Stomach (tissue), 4 donors: ENCODE measurements at regions not wholly inside any gene's neighbourhood (a gene's known extent, or its start where the extent isn't known, plus 50 kb on each side); places are given as distances from the start of the nearest gene placed in this dataset.

Experiments used
- POLR2A ChIP-seq, 4 donors: fragments of 450-650 bp; IDR thresholded peaks; one replicate each; pipeline ENCODE4 v1.6.1; 2016; ENCODE audit warnings: antibody characterized with exemption in 4 of 4, control low read depth in 2 of 4, mild to moderate bottlenecking in 1 of 4, moderate library complexity in 1 of 4
- TF ChIP-seq, protein P1 (sequence below), 7 experiments: fragments of 450-650 bp in 4 of 7; fragments of 200-600 bp in 3 of 7; sonication (generic) in 3 of 7; IDR thresholded peaks; one replicate each; pipeline ENCODE4 v1.5.1; 2016 to 2019; ENCODE audit warnings: antibody characterized with exemption in 7 of 7, control low read depth in 2 of 7, mild to moderate bottlenecking in 1 of 7

- TF ChIP-seq POLR2A (IDR thresholded peaks at IDR 0.05) = no peak
- TF ChIP-seq, protein P1, sequence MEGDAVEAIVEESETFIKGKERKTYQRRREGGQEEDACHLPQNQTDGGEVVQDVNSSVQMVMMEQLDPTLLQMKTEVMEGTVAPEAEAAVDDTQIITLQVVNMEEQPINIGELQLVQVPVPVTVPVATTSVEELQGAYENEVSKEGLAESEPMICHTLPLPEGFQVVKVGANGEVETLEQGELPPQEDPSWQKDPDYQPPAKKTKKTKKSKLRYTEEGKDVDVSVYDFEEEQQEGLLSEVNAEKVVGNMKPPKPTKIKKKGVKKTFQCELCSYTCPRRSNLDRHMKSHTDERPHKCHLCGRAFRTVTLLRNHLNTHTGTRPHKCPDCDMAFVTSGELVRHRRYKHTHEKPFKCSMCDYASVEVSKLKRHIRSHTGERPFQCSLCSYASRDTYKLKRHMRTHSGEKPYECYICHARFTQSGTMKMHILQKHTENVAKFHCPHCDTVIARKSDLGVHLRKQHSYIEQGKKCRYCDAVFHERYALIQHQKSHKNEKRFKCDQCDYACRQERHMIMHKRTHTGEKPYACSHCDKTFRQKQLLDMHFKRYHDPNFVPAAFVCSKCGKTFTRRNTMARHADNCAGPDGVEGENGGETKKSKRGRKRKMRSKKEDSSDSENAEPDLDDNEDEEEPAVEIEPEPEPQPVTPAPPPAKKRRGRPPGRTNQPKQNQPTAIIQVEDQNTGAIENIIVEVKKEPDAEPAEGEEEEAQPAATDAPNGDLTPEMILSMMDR (IDR thresholded peaks at IDR 0.05) = no peak
Observed at GRCh38 chr4:135277980-135278315, 1076.4 kb upstream of the PABPC4L start.
